SK-N-SH treated with all-trans-retinoic acid at 6 μM for 48 hours (cell line): ENCODE measurements at regions not wholly inside any gene's neighbourhood (a gene's known extent, or its start where the extent isn't known, plus 50 kb on each side); places are given as distances from the start of the nearest gene placed in this dataset.

ENCODE experiments used
- ATAC-seq: fragments of 200-7000 bp; cut with Tn5 transposase; 3 replicates; pipeline ENCODE4 v1.9.1; 2020; ENCODE audit warnings: mild to moderate bottlenecking, moderate library complexity
- ARNTL ChIP-seq: fragments of 450-650 bp; formaldehyde crosslinking; IDR thresholded peaks from 2 replicates; pipeline ENCODE4 v1.5.0; 2020; ENCODE audit warnings: low read depth, mild to moderate bottlenecking, moderate library complexity, borderline replicate concordance
- CREB5 ChIP-seq: fragments of 250-450 bp; sonication (Bioruptor Pico); IDR thresholded peaks from 2 replicates; pipeline ENCODE4 v1.5.1; 2020; ENCODE audit warnings: low read depth, mild to moderate bottlenecking, moderate library complexity
- CSDC2 ChIP-seq: fragments of 250-450 bp; sonication (Bioruptor Pico); IDR thresholded peaks from 2 replicates; pipeline ENCODE4 v1.5.0; 2020; ENCODE audit warnings: mild to moderate bottlenecking, moderate library complexity
- CSRNP3 ChIP-seq: fragments of 250-450 bp; sonication (Bioruptor Pico); IDR thresholded peaks from 2 replicates; pipeline ENCODE4 v1.5.1; 2021; ENCODE audit warnings: mild to moderate bottlenecking, moderate library complexity
- ESRRG ChIP-seq: fragments of 250-450 bp; sonication (Bioruptor Pico); IDR thresholded peaks from 2 replicates; pipeline ENCODE4 v1.6.1; 2021; ENCODE audit warnings: mild to moderate bottlenecking
- GLIS3 ChIP-seq: fragments of 250-450 bp; sonication (Bioruptor Pico); IDR thresholded peaks from 2 replicates; pipeline ENCODE4 v1.5.0; 2020; ENCODE audit warnings: mild to moderate bottlenecking, moderate library complexity
- ISL1 ChIP-seq: fragments of 250-450 bp; sonication (Bioruptor Pico); IDR thresholded peaks from 2 replicates; pipeline ENCODE4 v2.1.2; 2022; ENCODE audit warnings: mild to moderate bottlenecking, moderate library complexity
- OSR1 ChIP-seq: fragments of 250-450 bp; sonication (Bioruptor Pico); IDR thresholded peaks from 2 replicates; pipeline ENCODE4 v1.8.0; 2022; ENCODE audit warnings: moderate library complexity, mild to moderate bottlenecking, inconsistent platforms
- PATZ1 ChIP-seq: fragments of 250-450 bp; sonication (Bioruptor Pico); IDR thresholded peaks from 2 replicates; pipeline ENCODE4 v1.8.0; 2020; ENCODE audit warnings: mild to moderate bottlenecking, moderate library complexity, borderline replicate concordance
- PPARA ChIP-seq: fragments of 250-450 bp; sonication (Bioruptor Pico); IDR thresholded peaks from 2 replicates; pipeline ENCODE4 v1.5.0; 2020; ENCODE audit warnings: mild to moderate bottlenecking, borderline replicate concordance
- RARB ChIP-seq: fragments of 250-450 bp; sonication (Bioruptor Pico); IDR thresholded peaks from 2 replicates; pipeline ENCODE4 v1.8.0; 2021; ENCODE audit warnings: mild to moderate bottlenecking, moderate library complexity
- SNAI2 ChIP-seq: fragments of 250-450 bp; sonication (Bioruptor Pico); IDR thresholded peaks from 2 replicates; pipeline ENCODE4 v1.5.0; 2020; ENCODE audit warnings: mild to moderate bottlenecking, moderate library complexity
- TCF4 ChIP-seq: fragments of 250-450 bp; sonication (Bioruptor Pico); IDR thresholded peaks from 2 replicates; pipeline ENCODE4 v1.8.0; 2021; ENCODE audit warnings: mild to moderate bottlenecking, moderate library complexity, borderline replicate concordance
- TOX ChIP-seq: fragments of 250-450 bp; sonication (Bioruptor Pico); IDR thresholded peaks from 2 replicates; pipeline ENCODE4 v1.8.0; 2021; ENCODE audit warnings: mild to moderate bottlenecking, moderate library complexity, borderline replicate concordance
- ZC3H10 ChIP-seq: fragments of 250-450 bp; sonication (Bioruptor Pico); IDR thresholded peaks from 2 replicates; pipeline ENCODE4 v1.5.1; 2021; ENCODE audit warnings: mild to moderate bottlenecking, moderate library complexity
- ZFP3 ChIP-seq: fragments of 250-450 bp; sonication (Bioruptor Pico); IDR thresholded peaks from 2 replicates; pipeline ENCODE4 v1.5.0; 2020; ENCODE audit warnings: mild to moderate bottlenecking, moderate library complexity
- ZFP30 ChIP-seq: fragments of 450-650 bp; formaldehyde crosslinking; IDR thresholded peaks from 2 replicates; pipeline ENCODE4 v1.5.0; 2022; ENCODE audit warnings: mild to moderate bottlenecking, moderate library complexity
- ZNF565 ChIP-seq: fragments of 450-650 bp; formaldehyde crosslinking; conservative IDR thresholded peaks from 2 replicates; pipeline ENCODE4 v1.5.0; 2020; ENCODE audit warnings: low read depth, mild to moderate bottlenecking, moderate library complexity
- ZNF70 ChIP-seq: fragments of 450-650 bp; formaldehyde crosslinking; IDR thresholded peaks from 2 replicates; pipeline ENCODE4 v1.5.0; 2020; ENCODE audit warnings: mild to moderate bottlenecking, moderate library complexity
- ZNF8 ChIP-seq: fragments of 450-650 bp; formaldehyde crosslinking; IDR thresholded peaks from 2 replicates; pipeline ENCODE4 v1.5.0; 2020; ENCODE audit warnings: mild to moderate bottlenecking, moderate library complexity
- TF ChIP-seq, protein P1 (sequence below): fragments of 250-450 bp; sonication (Bioruptor Pico); IDR thresholded peaks from 2 replicates; pipeline ENCODE4 v1.5.0; 2020; ENCODE audit warnings: mild to moderate bottlenecking, moderate library complexity
- TF ChIP-seq, protein P2 (sequence below): fragments of 250-450 bp; sonication (Bioruptor Pico); IDR thresholded peaks from 2 replicates; pipeline ENCODE4 v1.8.0; 2021; ENCODE audit warnings: low read depth, mild to moderate bottlenecking, moderate library complexity, borderline replicate concordance

GRCh38 chr6:18595774-18596530 lies 208.8 kb downstream of the RNF144B start:
- TF ChIP-seq ZNF565 = no peak
- no peak for TF ChIP-seq ZNF70 (CRISPR knock-in tag)
- TF ChIP-seq GLIS3 = no peak
- no peak for TF ChIP-seq TOX
- TF ChIP-seq CSRNP3 = no peak
- TF ChIP-seq SNAI2 (CRISPR knock-in tag) = no peak
- no peak for TF ChIP-seq PPARA (CRISPR knock-in tag)
- TF ChIP-seq CSDC2 (CRISPR knock-in tag) = no peak
- peak; percentile 98 for ATAC-seq

DNA sequence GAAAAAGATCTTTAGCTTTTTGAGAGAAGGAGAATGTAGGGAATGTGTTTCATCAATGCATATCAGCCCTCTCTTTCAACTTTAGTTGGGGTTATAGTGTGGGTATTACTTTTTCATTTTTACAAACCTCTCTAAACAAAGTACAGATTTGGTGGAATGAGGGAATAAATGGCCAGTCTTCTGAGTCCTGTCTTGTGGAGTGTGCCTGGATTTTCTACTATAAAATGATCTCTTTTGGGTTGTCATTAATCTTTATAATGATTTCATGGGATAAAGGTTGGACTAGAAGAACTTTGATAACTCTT lies 209.3 kb downstream of the RNF144B start:
- ATAC-seq = peak; percentile 54
- no peak for TF ChIP-seq GLIS3
- TF ChIP-seq OSR1 (CRISPR knock-in tag) = no peak
- TF ChIP-seq TCF4 (CRISPR knock-in tag) = no peak
- TF ChIP-seq, all 23 proteins: peak for 0

GRCh38 chr6:18598551-18599264 lies 211.6 kb downstream of the RNF144B start:
- no peak for ATAC-seq
- TF ChIP-seq ISL1 = no peak

DNA sequence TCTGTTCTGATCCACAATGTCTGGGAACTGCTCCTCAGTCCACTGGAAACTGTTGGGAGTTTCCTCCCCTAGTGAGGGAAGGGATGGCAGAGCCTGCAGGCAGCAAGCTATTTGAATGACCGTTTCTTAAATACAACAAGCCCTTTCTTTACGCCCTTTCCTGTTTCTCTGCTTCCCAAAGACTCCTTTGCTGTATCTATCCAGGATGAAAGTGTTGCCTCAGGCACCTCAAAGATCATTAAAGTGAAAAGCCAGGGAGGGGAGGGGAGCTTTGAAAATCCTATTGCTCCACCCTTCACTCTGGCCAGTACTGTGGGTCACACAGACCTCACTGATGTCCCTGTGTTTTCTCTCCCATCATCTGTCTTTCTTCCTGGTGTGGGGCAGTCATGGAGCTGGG lies 213.1 kb downstream of the RNF144B start:
- TF ChIP-seq ZFP3 (no peak), ZFP30 (no peak), PPARA (CRISPR knock-in tag) (no peak), OSR1 (CRISPR knock-in tag) (no peak), ZC3H10 (CRISPR knock-in tag) (no peak), CSRNP3 (no peak), ESRRG (CRISPR knock-in tag) (no peak), GLIS3 (no peak), ARNTL (CRISPR knock-in tag) (no peak), ZNF565 (no peak), TCF4 (CRISPR knock-in tag) (no peak), RARB (CRISPR knock-in tag) (no peak), SNAI2 (CRISPR knock-in tag) (no peak), PATZ1 (CRISPR knock-in tag) (no peak), ZNF8 (CRISPR knock-in tag) (no peak), ZNF70 (CRISPR knock-in tag) (no peak), CREB5 (no peak)
- TF ChIP-seq, protein P1, sequence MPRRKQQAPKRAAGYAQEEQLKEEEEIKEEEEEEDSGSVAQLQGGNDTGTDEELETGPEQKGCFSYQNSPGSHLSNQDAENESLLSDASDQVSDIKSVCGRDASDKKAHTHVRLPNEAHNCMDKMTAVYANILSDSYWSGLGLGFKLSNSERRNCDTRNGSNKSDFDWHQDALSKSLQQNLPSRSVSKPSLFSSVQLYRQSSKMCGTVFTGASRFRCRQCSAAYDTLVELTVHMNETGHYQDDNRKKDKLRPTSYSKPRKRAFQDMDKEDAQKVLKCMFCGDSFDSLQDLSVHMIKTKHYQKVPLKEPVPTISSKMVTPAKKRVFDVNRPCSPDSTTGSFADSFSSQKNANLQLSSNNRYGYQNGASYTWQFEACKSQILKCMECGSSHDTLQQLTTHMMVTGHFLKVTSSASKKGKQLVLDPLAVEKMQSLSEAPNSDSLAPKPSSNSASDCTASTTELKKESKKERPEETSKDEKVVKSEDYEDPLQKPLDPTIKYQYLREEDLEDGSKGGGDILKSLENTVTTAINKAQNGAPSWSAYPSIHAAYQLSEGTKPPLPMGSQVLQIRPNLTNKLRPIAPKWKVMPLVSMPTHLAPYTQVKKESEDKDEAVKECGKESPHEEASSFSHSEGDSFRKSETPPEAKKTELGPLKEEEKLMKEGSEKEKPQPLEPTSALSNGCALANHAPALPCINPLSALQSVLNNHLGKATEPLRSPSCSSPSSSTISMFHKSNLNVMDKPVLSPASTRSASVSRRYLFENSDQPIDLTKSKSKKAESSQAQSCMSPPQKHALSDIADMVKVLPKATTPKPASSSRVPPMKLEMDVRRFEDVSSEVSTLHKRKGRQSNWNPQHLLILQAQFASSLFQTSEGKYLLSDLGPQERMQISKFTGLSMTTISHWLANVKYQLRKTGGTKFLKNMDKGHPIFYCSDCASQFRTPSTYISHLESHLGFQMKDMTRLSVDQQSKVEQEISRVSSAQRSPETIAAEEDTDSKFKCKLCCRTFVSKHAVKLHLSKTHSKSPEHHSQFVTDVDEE (CRISPR knock-in tag) = no peak
- TF ChIP-seq, protein P2, sequence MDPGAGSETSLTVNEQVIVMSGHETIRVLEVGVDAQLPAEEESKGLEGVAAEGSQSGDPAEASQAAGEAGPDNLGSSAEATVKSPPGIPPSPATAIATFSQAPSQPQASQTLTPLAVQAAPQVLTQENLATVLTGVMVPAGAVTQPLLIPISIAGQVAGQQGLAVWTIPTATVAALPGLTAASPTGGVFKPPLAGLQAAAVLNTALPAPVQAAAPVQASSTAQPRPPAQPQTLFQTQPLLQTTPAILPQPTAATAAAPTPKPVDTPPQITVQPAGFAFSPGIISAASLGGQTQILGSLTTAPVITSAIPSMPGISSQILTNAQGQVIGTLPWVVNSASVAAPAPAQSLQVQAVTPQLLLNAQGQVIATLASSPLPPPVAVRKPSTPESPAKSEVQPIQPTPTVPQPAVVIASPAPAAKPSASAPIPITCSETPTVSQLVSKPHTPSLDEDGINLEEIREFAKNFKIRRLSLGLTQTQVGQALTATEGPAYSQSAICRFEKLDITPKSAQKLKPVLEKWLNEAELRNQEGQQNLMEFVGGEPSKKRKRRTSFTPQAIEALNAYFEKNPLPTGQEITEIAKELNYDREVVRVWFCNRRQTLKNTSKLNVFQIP (CRISPR knock-in tag) = no peak
- no peak for ATAC-seq
